Panc1 (cell line): ENCODE measurements at regions not wholly inside any gene's neighbourhood (a gene's known extent, or its start where the extent isn't known, plus 50 kb on each side); places are given as distances from the start of the nearest gene placed in this dataset.

ENCODE experiments used
- ATAC-seq: fragments of 200-7000 bp; cut with Tn5 transposase; 2 replicates; pipeline ENCODE4 v1.9.1; 2020; ENCODE audit warnings: mild to moderate bottlenecking, moderate library complexity
- BruUV-seq: library from RNA; stranded (reverse); fragments of 400-500 nt; replicated peaks from 2 replicates; lab custom pipeline; 2021; lab: Mats Ljungman, UMichigan
- CTCF ChIA-PET: fragments of 300-600 bp; sonication (Branson Sonifier 250); formaldehyde crosslinking; loops from one replicate; lab custom pipeline; 2022; ENCODE audit warnings: antibody characterized with exemption; lab: Charles Lee
- POLR2A ChIA-PET: fragments of 300-600 bp; sonication (Branson Sonifier 250); formaldehyde crosslinking; loops from one replicate; lab custom pipeline; 2022; ENCODE audit warnings: antibody characterized with exemption; lab: Charles Lee
- DNase-seq: peaks from one replicate; pipeline ENCODE4 v3.0.0-alpha.2; 2010; ENCODE audit warnings: low read depth, low spot score
- H3K27ac ChIP-seq: 2 replicates; pipeline ENCODE4 v1.5.1; 2011; ENCODE audit warnings: mild to moderate bottlenecking, low read length, inconsistent platforms
- H3K27me3 ChIP-seq: fragments of 200-500 bp; sonication (Bioruptor generic); 2 replicates; pipeline ENCODE4 v1.6.0; 2014; ENCODE audit warnings: low read length, inconsistent platforms; ENCODE audit not compliant: control insufficient read depth, insufficient read depth
- H3K36me3 ChIP-seq: fragments of 200-500 bp; sonication (Bioruptor generic); 2 replicates; pipeline ENCODE4 v1.5.1; 2014; ENCODE audit warnings: inconsistent platforms, mild to moderate bottlenecking, low read length, moderate library complexity; ENCODE audit not compliant: control insufficient read depth, insufficient read depth
- H3K4me1 ChIP-seq: 2 replicates; pipeline ENCODE4 v1.5.1; 2011; ENCODE audit warnings: inconsistent platforms, mild to moderate bottlenecking, low read length, moderate library complexity; ENCODE audit not compliant: control insufficient read depth, insufficient read depth
- H3K4me3 ChIP-seq, 2 experiments: 2 replicates each; pipeline ENCODE4 v1.5.1; 2011 to 2012; ENCODE audit warnings: low read depth in 2 of 2, low read length in 2 of 2, mild to moderate bottlenecking in 2 of 2, inconsistent platforms in 1 of 2, moderate library complexity in 1 of 2
- H3K9me3 ChIP-seq: fragments of 200-500 bp; sonication (Bioruptor generic); 2 replicates; pipeline ENCODE4 v1.5.1; 2014; ENCODE audit warnings: low read depth, mild to moderate bottlenecking, inconsistent platforms, low read length, moderate library complexity; ENCODE audit not compliant: control insufficient read depth, insufficient read depth
- CTCF ChIP-seq: fragments of 450-650 bp; IDR thresholded peaks from 2 replicates; pipeline ENCODE4 v1.5.1; 2017; ENCODE audit warnings: mild to moderate bottlenecking
- POLR2AphosphoS5 ChIP-seq: IDR thresholded peaks from 2 replicates; pipeline ENCODE4 v1.6.1; 2012; ENCODE audit warnings: mild to moderate bottlenecking, low read depth, low read length, moderate library complexity
- SIN3A ChIP-seq: IDR thresholded peaks from 2 replicates; pipeline ENCODE4 v1.6.1; 2012; ENCODE audit warnings: low read depth, mild to moderate bottlenecking, low read length, moderate library complexity, borderline replicate concordance; ENCODE audit not compliant: insufficient read depth
- TCF7L2 ChIP-seq: IDR thresholded peaks from 2 replicates; pipeline ENCODE4 v1.6.1; 2011; ENCODE audit warnings: mild to moderate bottlenecking, low read depth, low read length, inconsistent platforms
- in situ Hi-C: cut with HindIII; loops from 2 replicates; pipeline ENCODE4 v1.10.0; 2016; ENCODE audit warnings: low sequenced_read_pairs, low pct_unique_long_range_greater_than_20kb
- intact Hi-C: fragments of 100-400 bp; cut with micrococcal nuclease; formaldehyde crosslinking; loops from one replicate; pipeline ENCODE4 v1.10.0; 2022; ENCODE audit not compliant: unreplicated experiment
- TF ChIP-seq, protein P1 (sequence below), 2 experiments: IDR thresholded peaks; 2 replicates each; pipeline ENCODE4 v1.6.1; 2011 to 2012; ENCODE audit warnings: low read depth in 2 of 2, control low read depth in 1 of 2, low read length in 1 of 2, mild to moderate bottlenecking in 1 of 2, moderate library complexity in 1 of 2; ENCODE audit not compliant: insufficient read depth in 1 of 2

DNA sequence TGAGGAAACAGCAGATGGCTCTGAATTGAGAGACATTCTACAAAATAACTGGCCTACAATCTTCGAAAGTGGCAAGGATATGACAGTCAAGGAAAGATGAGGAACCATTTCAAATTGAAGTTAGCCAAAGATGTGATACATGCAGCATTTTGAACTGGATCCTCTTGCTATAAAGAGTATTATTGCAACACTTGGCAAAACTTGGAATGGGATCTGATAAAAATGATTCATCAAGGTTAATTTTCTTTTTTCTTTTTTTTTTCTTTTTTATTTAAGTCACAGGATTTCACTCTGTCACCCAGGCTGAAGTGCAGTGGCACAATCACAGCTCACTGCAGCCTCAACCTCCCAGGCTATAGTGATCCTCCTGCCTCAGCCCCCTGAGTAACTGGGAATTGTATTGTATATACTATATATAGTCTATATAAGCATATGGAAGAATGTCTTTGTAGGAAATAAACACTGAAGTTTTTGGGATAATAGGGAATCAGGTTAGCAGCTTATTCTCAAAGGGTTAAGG, 49.8 kb upstream of the GJA8 start:
- Histone ChIP-seq H3K9me3 (no peaks in the 10 kb centered on the region), H3K27ac (no peak overlapping the region), H3K4me3 (no peak overlapping the region), H3K27me3 (no peaks in the 10 kb centered on the region), H3K4me1 (no peaks in the 10 kb centered on the region), H3K36me3 (no peaks in the 10 kb centered on the region)
- ATAC-seq (no peak), DNase-seq (no peak)
- ChIA-PET CTCF (no interaction called here), POLR2A (no interaction called here)
- in situ Hi-C loops = no loop called here
- TF ChIP-seq, protein P1, sequence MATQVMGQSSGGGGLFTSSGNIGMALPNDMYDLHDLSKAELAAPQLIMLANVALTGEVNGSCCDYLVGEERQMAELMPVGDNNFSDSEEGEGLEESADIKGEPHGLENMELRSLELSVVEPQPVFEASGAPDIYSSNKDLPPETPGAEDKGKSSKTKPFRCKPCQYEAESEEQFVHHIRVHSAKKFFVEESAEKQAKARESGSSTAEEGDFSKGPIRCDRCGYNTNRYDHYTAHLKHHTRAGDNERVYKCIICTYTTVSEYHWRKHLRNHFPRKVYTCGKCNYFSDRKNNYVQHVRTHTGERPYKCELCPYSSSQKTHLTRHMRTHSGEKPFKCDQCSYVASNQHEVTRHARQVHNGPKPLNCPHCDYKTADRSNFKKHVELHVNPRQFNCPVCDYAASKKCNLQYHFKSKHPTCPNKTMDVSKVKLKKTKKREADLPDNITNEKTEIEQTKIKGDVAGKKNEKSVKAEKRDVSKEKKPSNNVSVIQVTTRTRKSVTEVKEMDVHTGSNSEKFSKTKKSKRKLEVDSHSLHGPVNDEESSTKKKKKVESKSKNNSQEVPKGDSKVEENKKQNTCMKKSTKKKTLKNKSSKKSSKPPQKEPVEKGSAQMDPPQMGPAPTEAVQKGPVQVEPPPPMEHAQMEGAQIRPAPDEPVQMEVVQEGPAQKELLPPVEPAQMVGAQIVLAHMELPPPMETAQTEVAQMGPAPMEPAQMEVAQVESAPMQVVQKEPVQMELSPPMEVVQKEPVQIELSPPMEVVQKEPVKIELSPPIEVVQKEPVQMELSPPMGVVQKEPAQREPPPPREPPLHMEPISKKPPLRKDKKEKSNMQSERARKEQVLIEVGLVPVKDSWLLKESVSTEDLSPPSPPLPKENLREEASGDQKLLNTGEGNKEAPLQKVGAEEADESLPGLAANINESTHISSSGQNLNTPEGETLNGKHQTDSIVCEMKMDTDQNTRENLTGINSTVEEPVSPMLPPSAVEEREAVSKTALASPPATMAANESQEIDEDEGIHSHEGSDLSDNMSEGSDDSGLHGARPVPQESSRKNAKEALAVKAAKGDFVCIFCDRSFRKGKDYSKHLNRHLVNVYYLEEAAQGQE (IDR thresholded peaks at IDR 0.05; ENCODE audit: insufficient read depth in 1 of 2, low read depth in 2 of 2, low read length in 1 of 2) = no peak
- TF ChIP-seq TCF7L2 (no peak), POLR2AphosphoS5 (no peak), SIN3A (no peak), CTCF (no peak)
- intact Hi-C loops = no loop called here
- BruUV-seq = no TSS peak
